AG09319 (cell line): ENCODE measurements at regions not wholly inside any gene's neighbourhood (a gene's known extent, or its start where the extent isn't known, plus 50 kb on each side); places are given as distances from the start of the nearest gene placed in this dataset.

ENCODE experiments used
- DNase-seq: peaks from one replicate; pipeline ENCODE4 v3.0.0-alpha.2; 2010; ENCODE audit warnings: low read depth; ENCODE audit errors: extremely low read depth
- TF ChIP-seq, protein P1 (sequence below): IDR thresholded peaks from 2 replicates; pipeline ENCODE4 v1.5.1; 2011; ENCODE audit warnings: low read depth, mild to moderate bottlenecking, inconsistent platforms, low read length, moderate library complexity

DNA sequence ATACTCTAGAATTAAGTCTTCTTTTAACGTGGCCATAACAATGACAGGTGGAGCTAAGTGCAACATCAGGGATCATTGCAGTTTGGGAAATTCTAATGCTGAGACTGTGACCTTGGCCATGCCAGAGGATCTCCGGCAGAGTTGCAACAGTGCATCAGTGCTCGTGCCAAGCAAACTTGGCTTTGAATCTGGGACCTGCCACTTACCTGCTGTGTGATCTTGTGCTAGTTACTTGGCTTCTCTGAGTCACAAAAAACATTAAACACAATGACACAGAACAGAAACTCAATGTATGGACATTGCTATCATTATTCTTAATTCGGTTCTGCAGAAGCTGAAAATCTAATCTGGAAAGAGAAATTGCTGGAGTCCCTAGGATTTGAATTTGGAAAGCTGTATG lies 435.5 kb upstream of the CCL2 start:
- TF ChIP-seq, protein P1, sequence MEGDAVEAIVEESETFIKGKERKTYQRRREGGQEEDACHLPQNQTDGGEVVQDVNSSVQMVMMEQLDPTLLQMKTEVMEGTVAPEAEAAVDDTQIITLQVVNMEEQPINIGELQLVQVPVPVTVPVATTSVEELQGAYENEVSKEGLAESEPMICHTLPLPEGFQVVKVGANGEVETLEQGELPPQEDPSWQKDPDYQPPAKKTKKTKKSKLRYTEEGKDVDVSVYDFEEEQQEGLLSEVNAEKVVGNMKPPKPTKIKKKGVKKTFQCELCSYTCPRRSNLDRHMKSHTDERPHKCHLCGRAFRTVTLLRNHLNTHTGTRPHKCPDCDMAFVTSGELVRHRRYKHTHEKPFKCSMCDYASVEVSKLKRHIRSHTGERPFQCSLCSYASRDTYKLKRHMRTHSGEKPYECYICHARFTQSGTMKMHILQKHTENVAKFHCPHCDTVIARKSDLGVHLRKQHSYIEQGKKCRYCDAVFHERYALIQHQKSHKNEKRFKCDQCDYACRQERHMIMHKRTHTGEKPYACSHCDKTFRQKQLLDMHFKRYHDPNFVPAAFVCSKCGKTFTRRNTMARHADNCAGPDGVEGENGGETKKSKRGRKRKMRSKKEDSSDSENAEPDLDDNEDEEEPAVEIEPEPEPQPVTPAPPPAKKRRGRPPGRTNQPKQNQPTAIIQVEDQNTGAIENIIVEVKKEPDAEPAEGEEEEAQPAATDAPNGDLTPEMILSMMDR = no peak
- DNase-seq = no peak

DNA sequence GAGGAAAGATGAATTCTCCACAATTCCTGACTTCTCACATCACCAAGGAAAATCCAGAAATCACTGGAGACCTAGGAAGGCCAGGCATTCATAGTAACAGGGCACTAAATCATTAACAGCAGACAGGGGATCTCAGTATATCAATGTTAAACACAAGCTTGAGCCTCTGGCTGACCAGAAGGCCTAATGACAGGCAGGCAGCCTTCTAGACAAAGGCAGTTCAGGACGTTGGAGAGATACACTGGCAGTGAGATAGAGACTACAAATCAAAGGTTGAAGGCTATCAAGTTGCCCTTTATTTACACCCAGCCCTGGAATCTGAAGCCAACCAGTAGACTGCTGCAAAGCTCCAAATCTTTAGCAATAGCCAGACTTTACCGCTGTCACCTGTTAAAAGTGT lies 422.8 kb upstream of the CCL2 start:
- TF ChIP-seq, protein P1 = no peak
- no peak for DNase-seq

DNA sequence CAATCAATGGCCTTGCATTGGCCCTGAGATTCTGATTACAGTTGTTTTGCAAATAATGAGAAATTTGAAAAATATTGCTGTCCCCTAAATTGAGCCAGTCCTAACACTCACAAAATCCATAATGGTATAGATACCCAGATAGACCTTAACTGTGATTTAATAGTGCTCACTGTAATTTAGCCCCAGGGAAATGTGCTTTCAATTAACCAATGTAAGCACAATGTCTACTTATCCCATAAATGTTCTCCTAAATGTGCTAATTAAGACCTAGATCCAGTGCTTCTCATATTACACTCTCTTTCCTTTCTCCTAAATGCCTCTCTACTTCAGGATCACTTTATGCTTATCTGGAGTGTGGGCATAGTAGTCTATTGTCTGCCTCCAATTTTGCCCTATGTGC lies 417.8 kb upstream of the CCL2 start:
- no peak for DNase-seq
- TF ChIP-seq, protein P1 = no peak

DNA sequence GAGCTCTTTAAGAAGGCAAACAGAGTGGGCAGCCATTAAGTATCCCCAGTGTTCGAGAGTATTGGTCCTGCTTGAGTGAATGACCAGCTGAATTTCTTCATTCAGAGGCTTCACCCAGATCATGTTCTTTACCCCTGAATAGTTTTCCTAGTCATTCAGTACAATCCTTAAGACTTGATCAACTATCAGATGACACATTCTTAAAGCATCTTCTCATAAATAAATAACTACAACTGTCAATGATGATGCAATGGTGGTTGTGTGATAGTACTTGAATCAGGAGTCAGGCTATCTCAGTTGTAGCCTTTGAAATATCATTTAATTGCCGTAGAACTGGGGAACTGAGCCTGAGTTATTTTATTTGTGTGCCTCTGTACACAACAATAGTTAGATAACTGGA lies 416.8 kb upstream of the CCL2 start:
- TF ChIP-seq, protein P1 = no peak
- DNase-seq = no peak

DNA sequence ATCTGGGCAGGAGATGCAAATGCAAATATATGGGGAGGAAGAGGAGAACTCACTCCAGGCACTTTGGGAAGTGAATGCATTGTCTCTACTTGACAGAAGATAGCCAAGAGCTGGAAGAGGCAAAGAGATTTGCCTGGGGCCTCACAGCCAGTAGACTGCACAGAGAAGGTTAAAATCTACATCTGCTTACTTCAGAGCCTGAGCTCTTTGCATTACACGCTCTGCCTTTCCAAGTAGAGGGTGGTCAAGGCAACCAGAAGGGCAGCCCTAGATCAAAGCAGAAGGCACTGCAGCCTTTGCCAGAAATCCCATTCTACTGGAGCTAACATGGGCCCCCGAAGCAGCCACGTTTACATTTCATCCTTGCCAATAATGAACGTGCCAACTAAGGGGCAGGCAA lies 407.2 kb upstream of the CCL2 start:
- TF ChIP-seq, protein P1 = no peak
- DNase-seq = no peak

DNA sequence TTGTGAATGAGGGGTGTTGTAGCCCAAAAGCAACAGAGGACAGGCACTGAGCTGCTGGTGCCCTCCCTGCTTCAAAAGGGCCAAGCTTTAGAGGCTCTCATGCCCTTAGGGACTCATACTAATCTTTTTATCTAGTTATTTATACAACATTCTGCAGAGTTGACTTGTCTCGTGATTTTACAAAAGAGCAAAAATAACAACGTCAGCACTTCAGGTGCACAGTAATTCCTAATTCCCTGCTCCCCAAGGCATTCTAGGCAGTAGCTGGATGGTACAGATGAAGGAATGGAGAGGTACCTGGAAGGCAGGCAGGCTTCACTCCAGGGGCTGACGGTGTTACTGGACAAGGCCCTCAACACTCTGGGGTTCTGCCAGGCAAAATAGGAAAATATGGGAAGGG lies 406.7 kb upstream of the CCL2 start:
- no peak for DNase-seq
- TF ChIP-seq, protein P1 = no peak

DNA sequence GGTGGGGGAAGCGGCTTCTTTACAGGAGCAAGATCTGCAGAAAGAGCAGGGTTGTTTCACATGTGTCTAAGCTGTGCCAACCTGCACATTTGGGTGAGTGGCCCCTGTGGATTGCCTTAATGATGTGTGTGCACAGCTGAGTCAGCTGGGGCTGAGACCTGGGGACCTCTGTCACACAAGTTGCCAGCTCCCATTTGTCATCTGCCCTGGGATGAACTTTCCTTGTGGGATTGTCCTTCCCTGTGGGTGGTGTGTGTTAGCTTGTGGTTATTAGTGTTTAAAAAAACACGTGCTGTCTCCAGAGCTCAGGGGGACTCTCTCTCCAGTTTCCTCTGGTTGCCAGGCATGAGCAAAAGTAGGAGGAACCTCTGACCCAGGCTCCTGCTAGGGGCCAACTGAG lies 400.5 kb upstream of the CCL2 start:
- DNase-seq = no peak
- TF ChIP-seq, protein P1 = no peak
